Loucy (cell line): ENCODE measurements at regions not wholly inside any gene's neighbourhood (a gene's known extent, or its start where the extent isn't known, plus 50 kb on each side); places are given as distances from the start of the nearest gene placed in this dataset.
A peak's percentile ranks its signal among the peaks of the same experiment; 100 is the strongest.

Experiments
- H2AFZ ChIP-seq: fragments of 200-600 bp; sonication (generic); 2 replicates; pipeline ENCODE4 v1.6.0; 2016; ENCODE audit warnings: antibody characterized with exemption, mild to moderate bottlenecking, low read length, moderate library complexity
- H3F3A ChIP-seq: fragments of 200-600 bp; 2 replicates; pipeline ENCODE4 v1.6.0; 2016; ENCODE audit warnings: antibody characterized with exemption, low read depth, mild to moderate bottlenecking
- H3K27me3 ChIP-seq: fragments of 200-600 bp; sonication (generic); 2 replicates; pipeline ENCODE4 v1.6.1; 2014; ENCODE audit warnings: low read length, mild to moderate bottlenecking; ENCODE audit not compliant: insufficient read depth, poor library complexity, severe bottlenecking
- H3K36me3 ChIP-seq: fragments of 200-600 bp; sonication (generic); 2 replicates; pipeline ENCODE4 v1.6.1; 2016; ENCODE audit warnings: low read length; ENCODE audit not compliant: insufficient read depth
- H3K4me1 ChIP-seq: fragments of 200-600 bp; sonication (generic); 2 replicates; pipeline ENCODE4 v1.5.1; 2014; ENCODE audit warnings: low read length, mild to moderate bottlenecking; ENCODE audit not compliant: insufficient read depth, poor library complexity, severe bottlenecking
- H3K4me2 ChIP-seq: fragments of 200-600 bp; sonication (generic); 2 replicates; pipeline ENCODE4 v1.6.0; 2014; ENCODE audit warnings: antibody characterized with exemption, low read length, low read depth, mild to moderate bottlenecking; ENCODE audit not compliant: poor library complexity, severe bottlenecking
- H3K4me3 ChIP-seq: fragments of 200-600 bp; sonication (generic); 2 replicates; pipeline ENCODE4 v1.5.1; 2014; ENCODE audit warnings: low read length, mild to moderate bottlenecking, mixed read lengths; ENCODE audit not compliant: poor library complexity, severe bottlenecking
- H3K79me2 ChIP-seq: fragments of 200-600 bp; sonication (generic); 2 replicates; pipeline ENCODE4 v1.6.1; 2014; ENCODE audit warnings: low read length; ENCODE audit not compliant: insufficient read depth
- H3K9ac ChIP-seq: fragments of 200-600 bp; sonication (generic); 2 replicates; pipeline ENCODE4 v1.6.0; 2014; ENCODE audit warnings: mild to moderate bottlenecking, low read depth, low read length, moderate library complexity; ENCODE audit not compliant: poor library complexity, severe bottlenecking
- H3K9me2 ChIP-seq: fragments of 200-600 bp; sonication (generic); replicated peaks from 2 replicates; pipeline ENCODE4 v1.6.1; 2016; ENCODE audit warnings: low read depth, low read length, mixed read lengths
- H3K9me3 ChIP-seq: fragments of 200-600 bp; sonication (generic); 2 replicates; pipeline ENCODE4 v1.6.1; 2014; ENCODE audit warnings: mild to moderate bottlenecking, antibody characterized with exemption, low read length, low read depth; ENCODE audit not compliant: insufficient read depth
- H4K20me1 ChIP-seq: fragments of 200-600 bp; sonication (generic); 2 replicates; pipeline ENCODE4 v1.6.0; 2014; ENCODE audit warnings: antibody characterized with exemption, low read length, mild to moderate bottlenecking; ENCODE audit not compliant: insufficient read depth, poor library complexity, severe bottlenecking
- CTCF ChIP-seq: fragments of 200-600 bp; sonication (generic); conservative IDR thresholded peaks from 2 replicates; pipeline ENCODE4 v1.5.1; 2014; ENCODE audit warnings: mild to moderate bottlenecking, antibody characterized with exemption, low read length
- EZH2phosphoT487 ChIP-seq: fragments of 200-600 bp; IDR thresholded peaks from 2 replicates; pipeline ENCODE4 v1.6.1; 2018; ENCODE audit warnings: antibody characterized with exemption, mild to moderate bottlenecking, moderate library complexity, borderline replicate concordance

DNA sequence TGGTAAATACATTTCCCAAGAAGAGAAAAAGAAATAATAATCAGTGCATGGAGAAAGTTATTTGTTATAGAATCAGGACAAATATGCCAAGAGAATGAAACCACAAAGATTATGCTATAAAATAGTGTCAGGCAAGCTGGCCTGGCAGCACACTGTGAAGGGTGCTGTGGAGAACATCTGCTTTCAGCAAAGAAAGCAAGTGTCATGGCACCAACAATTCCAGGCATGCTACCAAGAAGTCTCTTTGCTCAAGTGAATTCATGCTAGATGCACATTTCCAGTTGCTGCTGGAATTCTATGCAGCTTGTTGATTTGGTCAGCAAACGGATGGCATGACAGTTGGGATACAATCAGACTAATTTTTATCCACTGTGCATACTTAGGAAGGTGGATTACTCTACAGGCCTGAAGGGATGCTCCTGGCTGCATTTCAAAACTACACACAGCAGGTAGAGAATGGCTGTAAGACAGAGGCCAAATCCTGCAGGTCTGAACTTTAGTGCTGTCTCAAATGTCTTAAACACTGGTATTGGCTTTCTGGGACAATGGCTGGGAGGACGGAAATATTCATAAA is 154.6 kb upstream of the FAT1 start:
- H4K20me1 ChIP-seq, result no peaks in the 10 kb centered on the region
- H3K4me2 ChIP-seq, result no peak overlapping the region
- H3F3A ChIP-seq, result no peaks in the 10 kb centered on the region
- H3K27me3 ChIP-seq, result no peaks in the 10 kb centered on the region
- H3K36me3 ChIP-seq, result no peaks in the 10 kb centered on the region
- H2AFZ ChIP-seq, result no peak overlapping the region
- no peak overlapping the region for H3K4me3 ChIP-seq
- no peak for TF ChIP-seq EZH2phosphoT487
- no peak for TF ChIP-seq CTCF
- H3K4me1 ChIP-seq, result no peaks in the 10 kb centered on the region
- H3K9ac ChIP-seq, result no peak overlapping the region
- H3K9me3 ChIP-seq, result no peaks in the 10 kb centered on the region
- no peaks in the 10 kb centered on the region for H3K9me2 ChIP-seq
- no peaks in the 10 kb centered on the region for H3K79me2 ChIP-seq

- Histone ChIP-seq H4K20me1 (no peaks in the 10 kb centered on the region), H3K9ac (no peak overlapping the region)
- TF ChIP-seq EZH2phosphoT487 (no peak), CTCF (no peak)
These were observed 158.0 kb upstream of the FAT1 start for GRCh38 chr4:186881521-186882220.

DNA sequence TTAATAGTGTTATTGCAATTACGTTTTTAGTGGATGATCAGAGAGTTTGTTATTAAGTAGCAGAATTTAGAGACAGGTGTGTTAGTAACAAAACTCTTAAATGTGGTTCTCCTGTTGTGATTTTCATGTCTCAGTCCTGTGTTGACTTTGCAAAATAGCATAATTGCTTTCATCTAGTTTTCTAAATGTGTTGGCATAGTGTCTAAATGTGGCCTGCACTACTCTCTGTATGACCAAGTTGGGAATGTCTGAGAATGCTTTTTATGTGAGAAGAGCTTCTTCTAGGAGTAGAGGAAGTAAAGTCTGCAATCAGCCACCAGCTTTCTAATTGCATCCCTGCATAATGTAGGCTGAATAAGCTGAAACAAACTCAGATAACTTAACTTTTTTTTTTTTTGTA is 158.6 kb upstream of the FAT1 start:
- TF ChIP-seq CTCF (no peak), EZH2phosphoT487 (no peak)
- Histone ChIP-seq H3K36me3 (no peaks in the 10 kb centered on the region), H3K27me3 (no peaks in the 10 kb centered on the region), H3F3A (no peaks in the 10 kb centered on the region), H3K4me1 (peaks cover 5% of the 10 kb centered on the region), H3K9me3 (no peaks in the 10 kb centered on the region), H3K4me2 (no peak overlapping the region), H3K9ac (no peak overlapping the region), H4K20me1 (no peaks in the 10 kb centered on the region), H3K9me2 (no peaks in the 10 kb centered on the region), H2AFZ (peak overlapping the region; percentile 5; the same call in 1 of the 2 replicates), H3K4me3 (no peak overlapping the region), H3K79me2 (no peaks in the 10 kb centered on the region)

More at GRCh38 chr4:186881521-186882220, 158.0 kb upstream of the FAT1 start:
- no peaks in the 10 kb centered on the region for H3F3A ChIP-seq
- no peaks in the 10 kb centered on the region for H3K4me1 ChIP-seq
- no peaks in the 10 kb centered on the region for H3K9me3 ChIP-seq
- no peaks in the 10 kb centered on the region for H3K36me3 ChIP-seq
- H3K4me3 ChIP-seq, result no peak overlapping the region
- no peak overlapping the region for H3K4me2 ChIP-seq
- no peaks in the 10 kb centered on the region for H3K79me2 ChIP-seq
- no peaks in the 10 kb centered on the region for H3K27me3 ChIP-seq
- H2AFZ ChIP-seq, result peak overlapping the region; percentile 17; the same call in 1 of the 2 replicates
- H3K9me2 ChIP-seq, result no peaks in the 10 kb centered on the region
